GM23338 (cell line): ENCODE measurements at regions not wholly inside any gene's neighbourhood (a gene's known extent, or its start where the extent isn't known, plus 50 kb on each side); places are given as distances from the start of the nearest gene placed in this dataset.
A peak's percentile ranks its signal among the peaks of the same experiment; 100 is the strongest.

Source experiments
- ATAC-seq: fragments of 200-7000 bp; cut with Tn5 transposase; 3 replicates; pipeline ENCODE4 v1.9.1; 2020
- DNase-seq: peaks from one replicate; pipeline ENCODE4 v3.0.0-alpha.2; 2015; ENCODE audit warnings: low spot score
- H2AFZ ChIP-seq: fragments of 200-600 bp; sonication (generic); 2 replicates; pipeline ENCODE4 v1.8.0; 2016; ENCODE audit warnings: antibody characterized with exemption, mild to moderate bottlenecking, moderate library complexity
- H3F3A ChIP-seq: fragments of 200-600 bp; sonication (generic); replicated peaks from 2 replicates; pipeline ENCODE4 v1.8.0; 2017; ENCODE audit warnings: antibody characterized with exemption, mixed run types, low read depth
- H3K27ac ChIP-seq: fragments of 200-600 bp; sonication (generic); 2 replicates; pipeline ENCODE4 v1.6.1; 2016; ENCODE audit warnings: low read depth
- H3K27me3 ChIP-seq: fragments of 200-600 bp; sonication (generic); 2 replicates; pipeline ENCODE4 v1.8.0; 2016; ENCODE audit warnings: mild to moderate bottlenecking, mixed run types, moderate library complexity; ENCODE audit not compliant: insufficient read depth
- H3K36me3 ChIP-seq: fragments of 200-600 bp; sonication (generic); 2 replicates; pipeline ENCODE4 v1.8.0; 2016; ENCODE audit warnings: mild to moderate bottlenecking; ENCODE audit not compliant: insufficient read depth
- H3K4me1 ChIP-seq: fragments of 200-600 bp; sonication (generic); 2 replicates; pipeline ENCODE4 v1.8.0; 2016; ENCODE audit warnings: mild to moderate bottlenecking, moderate library complexity; ENCODE audit not compliant: insufficient read depth
- H3K4me2 ChIP-seq: fragments of 200-600 bp; sonication (generic); 2 replicates; pipeline ENCODE4 v1.7.1; 2017; ENCODE audit warnings: mixed run types
- H3K4me3 ChIP-seq: fragments of 200-600 bp; sonication (generic); 2 replicates; pipeline ENCODE4 v1.6.1; 2016; ENCODE audit warnings: mixed run types
- H3K79me2 ChIP-seq: fragments of 200-600 bp; sonication (generic); replicated peaks from 2 replicates; pipeline ENCODE4 v1.8.0; 2017; ENCODE audit warnings: mild to moderate bottlenecking; ENCODE audit not compliant: insufficient read depth
- H3K9me2 ChIP-seq: fragments of 200-600 bp; sonication (generic); 2 replicates; pipeline ENCODE4 v1.8.0; 2017; ENCODE audit not compliant: insufficient read depth
- H4K20me1 ChIP-seq: fragments of 200-600 bp; sonication (generic); replicated peaks from 2 replicates; pipeline ENCODE4 v1.8.0; 2017; ENCODE audit warnings: mild to moderate bottlenecking; ENCODE audit not compliant: insufficient read depth
- H3K27ac Mint-ChIP-seq: 2 replicates; pipeline ENCODE4 v1.8.0; 2020; ENCODE audit warnings: inconsistent platforms, mild to moderate bottlenecking, moderate library complexity, mixed read lengths
- H3K27me3 Mint-ChIP-seq: 3 replicates; pipeline ENCODE4 v1.8.0; 2022; ENCODE audit warnings: low read depth, mild to moderate bottlenecking, moderate library complexity, mixed read lengths, inconsistent platforms; ENCODE audit not compliant: insufficient read depth, poor library complexity
- H3K36me3 Mint-ChIP-seq: 3 replicates; pipeline ENCODE4 v1.8.0; 2021; ENCODE audit warnings: low read depth, mild to moderate bottlenecking, inconsistent platforms, moderate library complexity, mixed read lengths
- H3K4me1 Mint-ChIP-seq: 3 replicates; pipeline ENCODE4 v1.8.0; 2020; ENCODE audit warnings: mild to moderate bottlenecking, inconsistent platforms, mixed read lengths
- H3K4me3 Mint-ChIP-seq: 3 replicates; pipeline ENCODE4 v1.8.0; 2021; ENCODE audit warnings: moderate library complexity, mild to moderate bottlenecking, inconsistent platforms, mixed read lengths
- H3K9me3 Mint-ChIP-seq: 3 replicates; pipeline ENCODE4 v1.8.0; 2020; ENCODE audit warnings: moderate library complexity, mild to moderate bottlenecking, inconsistent platforms, mixed read lengths
- CREB1 ChIP-seq: fragments of 250-450 bp; sonication (Bioruptor Pico); IDR thresholded peaks from 2 replicates; pipeline ENCODE4 v1.5.0; 2020; ENCODE audit warnings: low read depth, mild to moderate bottlenecking, moderate library complexity
- ETS1 ChIP-seq: IDR thresholded peaks from 2 replicates; pipeline ENCODE4 v1.6.1; 2016; ENCODE audit warnings: antibody characterized with exemption
- EZH2 ChIP-seq: fragments of 200-600 bp; sonication (generic); IDR thresholded peaks from one replicate; pipeline ENCODE4 v1.8.0; 2017; ENCODE audit warnings: antibody characterized with exemption, mild to moderate bottlenecking, low read depth; ENCODE audit not compliant: unreplicated experiment
- EZH2phosphoT487 ChIP-seq: fragments of 200-600 bp; sonication (generic); IDR thresholded peaks from one replicate; pipeline ENCODE4 v1.8.1; 2018; ENCODE audit warnings: antibody characterized with exemption; ENCODE audit not compliant: unreplicated experiment
- JUNB ChIP-seq: IDR thresholded peaks from one replicate; pipeline ENCODE4 v1.6.1; 2016; ENCODE audit warnings: antibody characterized with exemption; ENCODE audit not compliant: unreplicated experiment
- NANOG ChIP-seq: IDR thresholded peaks from 2 replicates; pipeline ENCODE4 v1.6.1; 2016; ENCODE audit warnings: antibody characterized with exemption, borderline replicate concordance
- POLR2AphosphoS5 ChIP-seq: IDR thresholded peaks from 2 replicates; pipeline ENCODE4 v1.6.1; 2016; ENCODE audit warnings: antibody characterized with exemption, low read depth
- REST ChIP-seq: IDR thresholded peaks from one replicate; pipeline ENCODE4 v1.6.1; 2018; ENCODE audit warnings: antibody characterized with exemption; ENCODE audit not compliant: unreplicated experiment
- STAT1 ChIP-seq: IDR thresholded peaks from one replicate; pipeline ENCODE4 v1.6.1; 2016; ENCODE audit warnings: antibody characterized with exemption; ENCODE audit not compliant: unreplicated experiment
- ZNF114 ChIP-seq: fragments of 250-450 bp; sonication (Bioruptor Pico); IDR thresholded peaks from 2 replicates; pipeline ENCODE4 v1.5.0; 2020; ENCODE audit warnings: mild to moderate bottlenecking, moderate library complexity
- ZNF331 ChIP-seq: fragments of 250-450 bp; sonication (Bioruptor Pico); IDR thresholded peaks from 2 replicates; pipeline ENCODE4 v1.5.0; 2020; ENCODE audit warnings: low read depth, mild to moderate bottlenecking, moderate library complexity
- TF ChIP-seq, protein P1 (sequence below), 2 experiments: fragments of 200-600 bp in 1 of 2; sonication (generic) in 1 of 2; conservative IDR thresholded peaks; 2 replicates each; pipeline versions ENCODE4 v1.5.1 to v1.6.1; 2016 to 2017; ENCODE audit warnings: antibody characterized with exemption in 2 of 2, low read depth in 2 of 2, mild to moderate bottlenecking in 2 of 2, moderate library complexity in 1 of 2
- TF ChIP-seq, protein P2 (sequence below): fragments of 250-450 bp; sonication (Bioruptor Pico); IDR thresholded peaks from 2 replicates; pipeline ENCODE4 v1.5.0; 2020; ENCODE audit warnings: mild to moderate bottlenecking, moderate library complexity

DNA sequence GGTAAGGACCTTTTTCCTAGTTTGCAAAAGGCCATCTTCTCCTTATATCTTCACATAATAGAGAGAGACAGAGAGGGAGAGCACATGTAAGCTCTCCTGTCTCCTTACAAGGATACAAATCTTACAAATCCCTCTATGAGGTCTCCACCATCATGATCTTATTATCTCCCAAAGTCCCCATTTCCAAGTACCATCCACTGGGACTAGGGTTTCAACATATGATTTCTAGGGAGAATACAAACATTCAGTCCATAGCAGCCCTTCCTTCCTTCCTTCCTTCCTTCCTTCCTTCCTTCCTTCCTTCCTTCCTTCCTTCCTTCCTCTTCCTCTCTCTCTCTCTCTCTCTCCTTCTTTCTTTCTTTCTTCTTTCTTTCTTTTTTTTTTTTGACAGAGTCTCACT is 1132.9 kb upstream of the WWC1 start:
- no peaks in the 10 kb centered on the region for H3K36me3 Mint-ChIP-seq
- no peaks in the 10 kb centered on the region for H3K27me3 ChIP-seq
- no peaks in the 10 kb centered on the region for H4K20me1 ChIP-seq
- peaks cover 17% of the 10 kb centered on the region; the same call in 2 of the 3 replicates for H3K4me1 Mint-ChIP-seq
- peak overlapping the region; percentile 40; the same call in 1 of the 2 replicates for H3K27ac Mint-ChIP-seq
- H3K4me1 ChIP-seq, result peaks cover 16% of the 10 kb centered on the region
- no peaks in the 10 kb centered on the region for H3K27me3 Mint-ChIP-seq
- H3K4me3 Mint-ChIP-seq, result no peak overlapping the region
- H3K36me3 ChIP-seq, result no peaks in the 10 kb centered on the region
- H2AFZ ChIP-seq, result peak overlapping the region; percentile 52; the same call in 1 of the 2 replicates
- H3F3A ChIP-seq, result no peaks in the 10 kb centered on the region
- no peaks in the 10 kb centered on the region for H3K9me2 ChIP-seq
- DNase-seq, result no peak
- H3K4me3 ChIP-seq, result no peak overlapping the region
- H3K27ac ChIP-seq, result no peak overlapping the region
- no peak for ATAC-seq
- H3K4me2 ChIP-seq, result no peak overlapping the region
- H3K9me3 Mint-ChIP-seq, result no peaks in the 10 kb centered on the region
- H3K79me2 ChIP-seq, result no peaks in the 10 kb centered on the region
- TF ChIP-seq POLR2AphosphoS5 (no peak), EZH2phosphoT487 (no peak), JUNB (no peak), CREB1 (CRISPR knock-in tag) (no peak), ZNF331 (no peak), EZH2 (no peak), STAT1 (no peak), NANOG (no peak), REST (no peak), ZNF114 (CRISPR knock-in tag) (no peak), ETS1 (no peak)
- TF ChIP-seq, protein P1, sequence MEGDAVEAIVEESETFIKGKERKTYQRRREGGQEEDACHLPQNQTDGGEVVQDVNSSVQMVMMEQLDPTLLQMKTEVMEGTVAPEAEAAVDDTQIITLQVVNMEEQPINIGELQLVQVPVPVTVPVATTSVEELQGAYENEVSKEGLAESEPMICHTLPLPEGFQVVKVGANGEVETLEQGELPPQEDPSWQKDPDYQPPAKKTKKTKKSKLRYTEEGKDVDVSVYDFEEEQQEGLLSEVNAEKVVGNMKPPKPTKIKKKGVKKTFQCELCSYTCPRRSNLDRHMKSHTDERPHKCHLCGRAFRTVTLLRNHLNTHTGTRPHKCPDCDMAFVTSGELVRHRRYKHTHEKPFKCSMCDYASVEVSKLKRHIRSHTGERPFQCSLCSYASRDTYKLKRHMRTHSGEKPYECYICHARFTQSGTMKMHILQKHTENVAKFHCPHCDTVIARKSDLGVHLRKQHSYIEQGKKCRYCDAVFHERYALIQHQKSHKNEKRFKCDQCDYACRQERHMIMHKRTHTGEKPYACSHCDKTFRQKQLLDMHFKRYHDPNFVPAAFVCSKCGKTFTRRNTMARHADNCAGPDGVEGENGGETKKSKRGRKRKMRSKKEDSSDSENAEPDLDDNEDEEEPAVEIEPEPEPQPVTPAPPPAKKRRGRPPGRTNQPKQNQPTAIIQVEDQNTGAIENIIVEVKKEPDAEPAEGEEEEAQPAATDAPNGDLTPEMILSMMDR (conservative IDR thresholded peaks at IDR 0.05; ENCODE audit: low read depth in 2 of 2), result no peak
- TF ChIP-seq, protein P2, sequence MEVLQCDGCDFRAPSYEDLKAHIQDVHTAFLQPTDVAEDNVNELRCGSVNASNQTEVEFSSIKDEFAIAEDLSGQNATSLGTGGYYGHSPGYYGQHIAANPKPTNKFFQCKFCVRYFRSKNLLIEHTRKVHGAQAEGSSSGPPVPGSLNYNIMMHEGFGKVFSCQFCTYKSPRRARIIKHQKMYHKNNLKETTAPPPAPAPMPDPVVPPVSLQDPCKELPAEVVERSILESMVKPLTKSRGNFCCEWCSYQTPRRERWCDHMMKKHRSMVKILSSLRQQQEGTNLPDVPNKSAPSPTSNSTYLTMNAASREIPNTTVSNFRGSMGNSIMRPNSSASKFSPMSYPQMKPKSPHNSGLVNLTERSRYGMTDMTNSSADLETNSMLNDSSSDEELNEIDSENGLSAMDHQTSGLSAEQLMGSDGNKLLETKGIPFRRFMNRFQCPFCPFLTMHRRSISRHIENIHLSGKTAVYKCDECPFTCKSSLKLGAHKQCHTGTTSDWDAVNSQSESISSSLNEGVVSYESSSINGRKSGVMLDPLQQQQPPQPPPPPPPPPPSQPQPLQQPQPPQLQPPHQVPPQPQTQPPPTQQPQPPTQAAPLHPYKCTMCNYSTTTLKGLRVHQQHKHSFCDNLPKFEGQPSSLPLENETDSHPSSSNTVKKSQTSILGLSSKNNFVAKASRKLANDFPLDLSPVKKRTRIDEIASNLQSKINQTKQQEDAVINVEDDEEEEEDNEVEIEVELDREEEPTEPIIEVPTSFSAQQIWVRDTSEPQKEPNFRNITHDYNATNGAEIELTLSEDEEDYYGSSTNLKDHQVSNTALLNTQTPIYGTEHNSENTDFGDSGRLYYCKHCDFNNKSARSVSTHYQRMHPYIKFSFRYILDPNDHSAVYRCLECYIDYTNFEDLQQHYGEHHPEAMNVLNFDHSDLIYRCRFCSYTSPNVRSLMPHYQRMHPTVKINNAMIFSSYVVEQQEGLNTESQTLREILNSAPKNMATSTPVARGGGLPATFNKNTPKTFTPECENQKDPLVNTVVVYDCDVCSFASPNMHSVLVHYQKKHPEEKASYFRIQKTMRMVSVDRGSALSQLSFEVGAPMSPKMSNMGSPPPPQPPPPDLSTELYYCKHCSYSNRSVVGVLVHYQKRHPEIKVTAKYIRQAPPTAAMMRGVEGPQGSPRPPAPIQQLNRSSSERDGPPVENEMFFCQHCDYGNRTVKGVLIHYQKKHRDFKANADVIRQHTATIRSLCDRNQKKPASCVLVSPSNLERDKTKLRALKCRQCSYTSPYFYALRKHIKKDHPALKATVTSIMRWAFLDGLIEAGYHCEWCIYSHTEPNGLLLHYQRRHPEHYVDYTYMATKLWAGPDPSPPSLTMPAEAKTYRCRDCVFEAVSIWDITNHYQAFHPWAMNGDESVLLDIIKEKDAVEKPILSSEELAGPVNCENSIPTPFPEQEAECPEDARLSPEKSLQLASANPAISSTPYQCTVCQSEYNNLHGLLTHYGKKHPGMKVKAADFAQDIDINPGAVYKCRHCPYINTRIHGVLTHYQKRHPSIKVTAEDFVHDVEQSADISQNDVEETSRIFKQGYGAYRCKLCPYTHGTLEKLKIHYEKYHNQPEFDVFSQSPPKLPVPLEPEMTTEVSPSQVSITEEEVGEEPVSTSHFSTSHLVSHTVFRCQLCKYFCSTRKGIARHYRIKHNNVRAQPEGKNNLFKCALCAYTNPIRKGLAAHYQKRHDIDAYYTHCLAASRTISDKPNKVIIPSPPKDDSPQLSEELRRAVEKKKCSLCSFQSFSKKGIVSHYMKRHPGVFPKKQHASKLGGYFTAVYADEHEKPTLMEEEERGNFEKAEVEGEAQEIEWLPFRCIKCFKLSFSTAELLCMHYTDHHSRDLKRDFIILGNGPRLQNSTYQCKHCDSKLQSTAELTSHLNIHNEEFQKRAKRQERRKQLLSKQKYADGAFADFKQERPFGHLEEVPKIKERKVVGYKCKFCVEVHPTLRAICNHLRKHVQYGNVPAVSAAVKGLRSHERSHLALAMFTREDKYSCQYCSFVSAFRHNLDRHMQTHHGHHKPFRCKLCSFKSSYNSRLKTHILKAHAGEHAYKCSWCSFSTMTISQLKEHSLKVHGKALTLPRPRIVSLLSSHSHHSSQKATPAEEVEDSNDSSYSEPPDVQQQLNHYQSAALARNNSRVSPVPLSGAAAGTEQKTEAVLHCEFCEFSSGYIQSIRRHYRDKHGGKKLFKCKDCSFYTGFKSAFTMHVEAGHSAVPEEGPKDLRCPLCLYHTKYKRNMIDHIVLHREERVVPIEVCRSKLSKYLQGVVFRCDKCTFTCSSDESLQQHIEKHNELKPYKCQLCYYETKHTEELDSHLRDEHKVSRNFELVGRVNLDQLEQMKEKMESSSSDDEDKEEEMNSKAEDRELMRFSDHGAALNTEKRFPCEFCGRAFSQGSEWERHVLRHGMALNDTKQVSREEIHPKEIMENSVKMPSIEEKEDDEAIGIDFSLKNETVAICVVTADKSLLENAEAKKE (CRISPR knock-in tag), result no peak
